Right lobe of liver (tissue), 4 donors: ENCODE measurements at regions not wholly inside any gene's neighbourhood (a gene's known extent, or its start where the extent isn't known, plus 50 kb on each side); places are given as distances from the start of the nearest gene placed in this dataset.

Source experiments
- POLR2A ChIP-seq: fragments of 450-650 bp; IDR thresholded peaks from one replicate; pipeline ENCODE4 v1.6.1; 2017; ENCODE audit warnings: antibody characterized with exemption, mild to moderate bottlenecking
- TF ChIP-seq, protein P1 (sequence below), 4 donors: fragments of 200-600 bp in 3 of 4; fragments of 450-650 bp in 1 of 4; IDR thresholded peaks; one replicate each; pipeline versions ENCODE4 v1.5.1 to v1.8.0; 2016 to 2022; ENCODE audit warnings: antibody characterized with exemption in 4 of 4, mild to moderate bottlenecking in 2 of 4
- donor health status: DM: no; HTN: no; CAD: no.
- donor health status: DM: no; HTN: no; CAD: no.
- donor health status: DM: no; HTN: yes; CAD: no.

DNA sequence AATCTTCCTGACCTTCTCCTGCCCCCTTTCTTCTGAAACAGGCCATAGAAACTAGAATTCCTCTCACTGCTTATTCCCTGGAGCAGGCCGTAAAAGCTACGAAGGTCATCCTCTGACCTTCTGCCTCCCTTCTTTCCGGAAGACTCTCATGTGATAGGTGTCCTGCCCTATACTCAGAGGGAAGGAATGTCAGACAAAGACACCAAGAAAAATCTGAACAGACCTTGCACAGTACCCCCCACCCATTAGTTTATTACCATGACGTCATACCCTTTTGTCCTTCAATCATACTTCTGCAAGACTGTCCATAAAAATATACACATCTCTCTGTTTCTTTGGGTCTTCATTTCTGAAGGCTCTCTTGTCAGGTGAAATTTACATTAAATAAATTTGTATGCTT, 1523.9 kb downstream of the RPA4 start:
- TF ChIP-seq, protein P1, sequence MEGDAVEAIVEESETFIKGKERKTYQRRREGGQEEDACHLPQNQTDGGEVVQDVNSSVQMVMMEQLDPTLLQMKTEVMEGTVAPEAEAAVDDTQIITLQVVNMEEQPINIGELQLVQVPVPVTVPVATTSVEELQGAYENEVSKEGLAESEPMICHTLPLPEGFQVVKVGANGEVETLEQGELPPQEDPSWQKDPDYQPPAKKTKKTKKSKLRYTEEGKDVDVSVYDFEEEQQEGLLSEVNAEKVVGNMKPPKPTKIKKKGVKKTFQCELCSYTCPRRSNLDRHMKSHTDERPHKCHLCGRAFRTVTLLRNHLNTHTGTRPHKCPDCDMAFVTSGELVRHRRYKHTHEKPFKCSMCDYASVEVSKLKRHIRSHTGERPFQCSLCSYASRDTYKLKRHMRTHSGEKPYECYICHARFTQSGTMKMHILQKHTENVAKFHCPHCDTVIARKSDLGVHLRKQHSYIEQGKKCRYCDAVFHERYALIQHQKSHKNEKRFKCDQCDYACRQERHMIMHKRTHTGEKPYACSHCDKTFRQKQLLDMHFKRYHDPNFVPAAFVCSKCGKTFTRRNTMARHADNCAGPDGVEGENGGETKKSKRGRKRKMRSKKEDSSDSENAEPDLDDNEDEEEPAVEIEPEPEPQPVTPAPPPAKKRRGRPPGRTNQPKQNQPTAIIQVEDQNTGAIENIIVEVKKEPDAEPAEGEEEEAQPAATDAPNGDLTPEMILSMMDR (IDR thresholded peaks at IDR 0.05) = no peak
- no peak for TF ChIP-seq POLR2A
